ENCODE measurements at regions not wholly inside any gene's neighbourhood (a gene's known extent, or its start where the extent isn't known, plus 50 kb on each side); places are given as distances from the start of the nearest gene placed in this dataset.

- no peak for DNase-seq (ENCODE audit: low read depth)
Observed at GRCh38 chr20:10954137-10954840, 280.5 kb upstream of the JAG1 start.

DNA sequence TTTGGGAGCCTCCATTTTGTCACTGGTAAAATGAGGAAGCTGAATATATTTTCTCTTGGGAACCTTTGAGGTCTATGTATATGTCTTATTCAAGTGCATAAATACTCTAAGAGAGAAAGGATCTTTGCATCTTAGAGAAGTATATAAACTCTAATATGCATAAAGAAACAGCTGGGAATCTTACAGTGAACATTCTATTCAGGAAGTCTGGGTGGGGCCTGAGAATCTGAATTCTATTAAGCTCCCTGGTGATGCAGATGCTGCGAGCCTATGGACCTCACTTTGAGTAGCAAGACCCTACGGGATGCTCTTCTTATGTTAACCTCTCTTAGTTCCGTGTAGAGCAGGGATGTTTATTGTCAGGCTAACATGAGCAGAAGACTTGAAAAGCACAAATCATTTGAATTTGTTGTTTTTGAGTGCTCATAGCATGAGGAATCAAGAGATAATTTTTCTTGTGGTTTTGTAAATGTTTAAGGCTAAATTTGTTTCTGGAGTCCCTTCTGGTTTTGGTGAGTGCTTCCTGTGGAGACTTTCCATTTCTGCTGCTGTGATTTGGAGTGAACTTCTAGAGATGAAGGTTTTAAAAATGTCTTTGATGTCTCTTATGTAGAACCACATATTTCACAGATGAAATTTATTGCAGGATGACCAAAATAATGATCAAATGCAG, 281.2 kb upstream of the JAG1 start:
- DNase-seq (ENCODE audit: low read depth): no peak

GRCh38 chr20:10958279-10958678, 284.5 kb upstream of the JAG1 start:
- no peak for DNase-seq (ENCODE audit: low read depth)

GRCh38 chr20:10960416-10960815, 286.6 kb upstream of the JAG1 start:
- no peak for DNase-seq (ENCODE audit: low read depth)

DNA sequence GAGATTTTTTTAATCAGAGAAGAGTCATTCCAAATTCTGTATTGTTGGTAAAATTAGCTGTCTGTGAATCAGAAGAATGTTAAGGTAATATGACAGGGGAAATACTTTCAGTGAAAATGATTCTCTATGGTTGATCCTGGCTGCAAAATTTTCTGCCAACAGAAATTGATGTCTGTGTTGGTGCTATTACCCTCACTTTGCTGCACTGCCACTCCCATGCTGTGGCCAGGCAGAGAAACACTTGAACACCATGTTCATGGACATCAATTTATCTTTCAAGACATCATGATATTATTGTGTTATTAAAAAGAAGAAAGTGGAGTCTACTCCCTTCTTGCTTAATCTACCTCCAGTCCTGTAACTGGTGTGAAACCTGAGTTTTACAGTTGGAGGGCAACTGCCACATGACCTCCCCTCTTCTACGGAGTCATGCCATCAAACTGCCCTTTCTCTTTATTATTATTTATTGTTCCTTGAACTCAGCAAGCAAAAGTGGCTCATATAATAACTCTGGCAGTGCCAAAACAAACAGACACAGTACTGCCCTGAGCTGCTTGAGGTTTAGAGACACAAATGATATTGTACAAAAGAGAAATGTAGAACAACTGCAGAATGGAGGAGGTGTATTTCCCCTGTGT, 288.0 kb upstream of the JAG1 start:
- DNase-seq (ENCODE audit: low read depth): no peak

DNA sequence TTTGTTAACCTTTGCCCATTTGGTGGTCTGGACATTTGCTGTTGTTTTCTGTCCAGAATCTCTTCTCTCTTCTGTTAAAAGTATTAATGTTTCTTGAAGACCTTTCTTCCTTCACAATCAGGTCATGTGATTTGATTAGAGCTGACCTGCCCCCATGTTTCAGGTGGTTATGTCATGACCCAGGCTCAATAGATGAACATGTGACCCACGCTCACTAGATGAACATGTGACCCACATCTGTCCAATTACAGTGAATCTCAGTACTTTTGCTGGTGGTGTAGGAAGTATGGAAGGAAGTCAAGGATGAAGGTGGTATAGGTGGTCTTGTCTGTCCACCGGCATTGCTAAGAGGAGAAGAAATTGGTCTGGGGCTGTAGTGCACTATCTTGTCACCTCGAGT, 289.1 kb upstream of the JAG1 start:
- no peak for DNase-seq (ENCODE audit: low read depth)

DNA sequence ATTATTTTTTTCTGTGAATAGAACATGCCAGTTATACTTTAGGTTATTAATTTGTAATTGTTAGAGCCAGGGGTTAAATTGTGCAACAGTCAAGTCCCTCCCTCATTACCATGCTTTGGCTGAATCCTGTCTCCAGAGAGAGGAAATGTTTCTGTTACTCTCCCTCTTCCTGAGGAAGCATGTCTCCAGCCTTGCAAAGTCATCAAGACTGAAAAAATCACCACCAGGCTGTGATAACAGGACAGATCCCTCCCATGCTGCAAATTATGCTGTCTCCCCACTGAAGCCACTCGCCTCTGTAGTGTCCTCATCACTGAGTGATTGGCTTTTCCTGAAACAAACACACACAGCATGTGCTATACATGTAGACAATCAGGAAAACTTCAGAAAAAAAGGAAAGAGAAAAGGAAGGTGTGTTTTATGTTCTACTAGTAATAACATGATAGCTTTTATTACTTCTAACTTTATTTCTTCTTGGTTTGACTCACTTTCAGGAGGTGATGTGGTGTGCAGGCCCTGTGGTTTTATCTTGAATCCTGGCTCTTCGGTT, 290.0 kb upstream of the JAG1 start:
- no peak for DNase-seq (ENCODE audit: low read depth)

DNA sequence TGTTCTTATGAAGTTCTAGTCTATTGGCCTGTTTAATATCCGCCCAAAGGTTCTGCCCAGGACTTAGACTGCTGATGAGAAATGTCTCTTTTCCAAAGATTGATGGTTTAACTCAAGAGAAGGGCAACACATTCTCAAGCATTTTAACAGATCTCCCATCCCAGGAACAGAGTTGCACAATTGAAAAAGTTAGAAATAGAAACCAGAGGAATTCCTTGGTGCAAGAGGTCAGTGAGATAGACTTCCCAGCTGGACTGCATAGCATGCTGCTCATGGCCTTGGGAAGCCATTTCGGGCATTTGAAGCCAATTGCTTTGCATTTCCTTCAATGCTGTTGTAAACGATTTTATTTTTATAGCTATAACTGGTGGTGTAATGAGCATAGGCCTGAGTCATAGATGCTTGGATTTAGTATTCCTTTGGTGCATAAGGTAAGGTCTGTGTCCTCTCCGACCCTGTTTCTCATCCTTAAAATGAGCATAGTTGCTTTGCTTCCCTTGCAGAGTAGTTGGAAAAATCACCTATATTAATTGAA, 292.2 kb upstream of the JAG1 start:
- DNase-seq (ENCODE audit: low read depth): no peak

GRCh38 chr20:10970109-10970508, 296.3 kb upstream of the JAG1 start:
- peak; percentile 24 for DNase-seq (ENCODE audit: low read depth)

DNA sequence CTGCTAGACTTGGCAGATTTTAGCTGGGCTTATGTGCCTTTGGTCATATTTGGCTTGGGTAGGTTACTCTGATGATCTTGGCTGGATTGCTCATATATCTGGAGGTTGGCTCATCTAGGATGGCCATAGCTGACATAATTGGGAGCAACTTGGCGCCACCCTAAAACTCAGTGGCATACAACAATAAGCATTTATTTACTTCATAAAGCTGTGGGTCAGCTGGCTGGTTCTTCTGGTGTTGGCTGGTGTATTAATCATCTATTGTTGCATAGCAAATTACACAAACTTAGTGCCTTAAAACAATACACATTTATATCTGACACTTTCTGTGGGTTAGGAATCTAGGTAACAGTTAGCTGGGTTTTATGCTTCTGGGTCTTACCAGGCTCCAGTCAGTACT, 297.3 kb upstream of the JAG1 start:
- no peak for DNase-seq (ENCODE audit: low read depth)

DNA sequence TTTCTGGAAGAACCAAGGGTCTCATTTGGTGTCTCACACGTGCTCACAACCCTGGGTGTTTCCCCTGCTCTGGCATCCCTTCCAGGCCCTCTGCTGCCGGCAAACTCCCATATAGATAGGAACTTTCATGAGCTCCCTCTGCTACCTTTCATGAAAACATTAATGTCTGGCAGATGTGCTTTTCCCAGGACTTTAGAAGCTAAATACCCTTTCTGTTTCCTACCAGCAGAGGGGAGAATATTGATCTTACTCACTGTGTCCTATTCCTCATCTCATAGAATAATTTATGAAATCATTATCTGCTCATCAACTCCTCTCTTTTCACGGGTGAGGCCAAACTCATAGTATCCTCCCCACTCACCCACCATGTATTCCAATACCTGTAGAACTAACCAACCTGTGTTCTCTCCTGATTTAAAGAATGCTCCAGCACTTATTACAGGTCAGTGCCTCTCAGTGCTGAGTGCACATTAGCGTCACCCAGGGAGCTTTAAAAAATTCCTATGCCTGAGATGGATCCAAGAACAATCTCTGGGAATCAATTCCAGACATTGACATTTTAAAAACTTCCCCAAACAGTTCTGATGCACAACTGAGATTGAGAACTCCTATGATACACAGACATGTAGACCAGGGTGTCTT, 298.5 kb upstream of the JAG1 start:
- no peak for DNase-seq (ENCODE audit: low read depth)

DNA sequence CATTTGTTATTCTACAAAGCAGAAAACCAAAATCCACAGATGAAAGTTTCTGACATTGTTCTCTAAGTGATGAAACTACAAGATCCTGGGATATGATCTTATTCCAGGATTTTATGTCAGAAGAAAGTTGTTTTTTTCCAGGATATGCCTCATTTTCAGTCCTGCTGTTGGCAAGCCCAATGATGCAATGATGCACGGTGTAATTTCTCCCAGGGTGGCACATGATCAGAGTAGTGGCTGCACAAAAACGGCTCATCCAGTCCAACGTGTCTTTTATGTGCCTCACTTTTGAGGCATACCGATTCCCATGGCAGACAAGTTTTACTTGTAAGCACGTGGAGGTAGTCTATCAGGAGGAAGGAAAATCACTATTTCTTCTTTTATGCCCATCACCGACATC, 302.3 kb upstream of the JAG1 start:
- no peak for DNase-seq (ENCODE audit: low read depth)

DNA sequence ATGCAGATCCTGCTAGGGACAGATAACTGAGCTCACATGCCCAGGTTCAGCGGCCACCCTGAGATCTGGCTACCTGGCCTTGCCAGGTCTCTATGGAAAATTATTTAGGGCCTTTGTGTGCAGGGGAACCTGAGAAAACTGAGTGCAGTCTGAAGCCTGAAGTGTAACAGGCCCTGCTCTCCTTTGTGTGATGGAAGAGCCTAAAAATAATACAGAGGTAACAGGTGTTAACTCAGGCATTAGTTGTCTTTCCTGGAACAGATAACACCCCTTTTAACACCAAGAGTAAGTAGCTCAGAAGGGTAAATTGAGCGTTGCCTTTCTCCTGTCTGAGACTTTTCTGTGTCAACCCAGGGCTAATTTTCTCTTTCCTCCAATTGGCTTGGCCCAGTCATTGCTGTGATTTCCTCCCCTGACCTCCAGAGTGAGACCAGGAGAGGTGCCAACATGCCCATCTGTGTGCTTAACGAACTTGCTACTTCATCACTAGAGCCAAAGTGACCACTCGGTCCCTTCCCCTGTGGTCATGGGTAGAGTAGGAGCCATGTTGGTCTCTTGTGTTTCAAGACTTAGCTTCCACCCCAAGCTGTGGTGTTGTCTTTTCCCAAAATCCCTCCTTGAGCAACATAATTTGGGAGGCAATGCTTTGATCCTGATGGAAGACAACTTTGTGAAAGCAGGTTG, 304.4 kb upstream of the JAG1 start:
- DNase-seq (ENCODE audit: low read depth): no peak

GRCh38 chr20:10978713-10979112, 304.9 kb upstream of the JAG1 start:
- peak; percentile 51 for DNase-seq (ENCODE audit: low read depth)

- peak; percentile 86 for DNase-seq (ENCODE audit: low read depth)
Observed at GRCh38 chr20:10982692-10983091, 308.9 kb upstream of the JAG1 start.

GRCh38 chr20:10984294-10984693, 310.5 kb upstream of the JAG1 start:
- no peak for DNase-seq (ENCODE audit: low read depth)

- no peak for DNase-seq (ENCODE audit: low read depth)
Observed at GRCh38 chr20:10984913-10985312, 311.1 kb upstream of the JAG1 start.

- peak; percentile 71 for DNase-seq (ENCODE audit: low read depth)
Observed at GRCh38 chr20:10985536-10985935, 311.7 kb upstream of the JAG1 start.

DNA sequence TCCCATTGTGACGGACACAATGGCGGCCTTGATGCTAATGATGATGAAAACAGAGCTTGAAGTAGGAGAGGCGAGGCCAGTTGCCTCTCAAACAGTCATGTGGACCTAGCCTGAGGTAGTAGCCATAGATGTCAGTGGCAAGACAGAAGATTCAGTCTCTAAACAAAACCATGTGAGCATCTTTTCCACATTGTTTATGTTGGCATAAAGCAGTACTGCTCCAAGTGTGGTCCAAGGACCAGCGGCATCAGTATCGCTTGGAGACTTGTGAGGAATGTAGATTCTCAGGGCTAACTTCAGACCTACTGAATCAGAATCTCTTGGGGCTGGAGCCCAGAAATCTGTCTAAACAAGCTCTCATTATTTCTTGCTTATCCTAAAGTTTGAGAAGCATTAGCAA, 312.8 kb upstream of the JAG1 start:
- peak; percentile 14 for DNase-seq (ENCODE audit: low read depth)

- DNase-seq (ENCODE audit: low read depth): no peak
Observed at GRCh38 chr20:10987651-10988383, 314.0 kb upstream of the JAG1 start.

All from RPMI7951 (cell line).